Transverse colon (tissue), 4 donors: ENCODE measurements at regions not wholly inside any gene's neighbourhood (a gene's known extent, or its start where the extent isn't known, plus 50 kb on each side); places are given as distances from the start of the nearest gene placed in this dataset.
"Not testable (repeated sequence)": the region's sequence is repeated elsewhere in the genome, so short reads cannot be mapped to it uniquely, and the experiment has no call there.

ENCODE experiments used
- DNase-seq: peaks from one replicate; pipeline ENCODE4 v3.0.0-alpha.2; 2019
- H3K27ac ChIP-seq, 4 donors: fragments of 200-600 bp; sonication (generic); 2 replicates each; pipeline ENCODE4 v1.5.1; 2016 to 2018; ENCODE audit warnings: inconsistent platforms in 4 of 4
- H3K27me3 ChIP-seq: fragments of 200-600 bp; sonication (generic); 2 replicates; pipeline ENCODE4 v1.5.1; 2017; ENCODE audit warnings: inconsistent platforms
- H3K36me3 ChIP-seq, 4 donors: fragments of 200-600 bp; sonication (generic); 2 replicates each; pipeline ENCODE4 v1.5.1; 2017 to 2019; ENCODE audit warnings: inconsistent platforms in 4 of 4
- H3K4me1 ChIP-seq, 4 donors: fragments of 200-600 bp; sonication (generic); 2 replicates each; pipeline ENCODE4 v1.5.1; 2017 to 2020; ENCODE audit warnings: inconsistent platforms in 4 of 4
- H3K4me3 ChIP-seq, 4 donors: fragments of 200-600 bp; sonication (generic); 1 replicate in 1 of 4; 2 replicates in 3 of 4; pipeline versions ENCODE4 v1.5.1 to v1.6.1; 2017 to 2019; ENCODE audit warnings: inconsistent platforms in 4 of 4
- H3K9me3 ChIP-seq, 2 donors: fragments of 200-600 bp; sonication (generic); 2 replicates each; pipeline ENCODE4 v1.5.1; 2017 to 2019; ENCODE audit warnings: inconsistent platforms in 2 of 2
- EP300 ChIP-seq: sonication (generic); formaldehyde crosslinking; IDR thresholded peaks from one replicate; pipeline ENCODE4 v1.6.1; 2017; ENCODE audit warnings: antibody characterized with exemption, low read depth
- POLR2A ChIP-seq: fragments of 450-650 bp; IDR thresholded peaks from one replicate; pipeline ENCODE4 v1.6.1; 2016; ENCODE audit warnings: antibody characterized with exemption, mild to moderate bottlenecking, moderate library complexity
- POLR2AphosphoS5 ChIP-seq, 3 donors: sonication (generic); formaldehyde crosslinking; IDR thresholded peaks; one replicate each; pipeline ENCODE4 v1.6.1; 2016; ENCODE audit warnings: antibody characterized with exemption in 3 of 3
- WGBS, 2 donors: methylation state at CpG; one replicate each; pipeline ENCODE4 v1.1.5; 2018; ENCODE audit warnings: low coverage in 1 of 2; 5-methylcytosine and 5-hydroxymethylcytosine counted together
- in situ Hi-C, 4 donors: fragments of 200-750 bp; cut with MboI; loops; one replicate each; pipeline versions ENCODE4 v1.15.0 to v1.15.1; 2017; ENCODE audit warnings: low sequenced_read_pairs in 3 of 4, low pct_ligation_motif_present in 1 of 4, low pct_unique_long_range_greater_than_20kb in 1 of 4
- intact Hi-C: fragments of 100-400 bp; cut with DNase I; formaldehyde crosslinking; loops from one replicate; pipeline ENCODE4 v1.15.1; 2023; ENCODE audit warnings: low total_unique reads
- TF ChIP-seq, protein P1 (sequence below), 5 experiments: fragments of 200-600 bp in 3 of 5; fragments of 450-650 bp in 2 of 5; sonication (generic) in 3 of 5; IDR thresholded peaks; 1 replicate in 2 of 5; 2 replicates in 3 of 5; pipeline ENCODE4 v1.5.1; 2016 to 2017; ENCODE audit warnings: antibody characterized with exemption in 5 of 5, inconsistent platforms in 3 of 5, mild to moderate bottlenecking in 2 of 5, moderate library complexity in 1 of 5

DNA sequence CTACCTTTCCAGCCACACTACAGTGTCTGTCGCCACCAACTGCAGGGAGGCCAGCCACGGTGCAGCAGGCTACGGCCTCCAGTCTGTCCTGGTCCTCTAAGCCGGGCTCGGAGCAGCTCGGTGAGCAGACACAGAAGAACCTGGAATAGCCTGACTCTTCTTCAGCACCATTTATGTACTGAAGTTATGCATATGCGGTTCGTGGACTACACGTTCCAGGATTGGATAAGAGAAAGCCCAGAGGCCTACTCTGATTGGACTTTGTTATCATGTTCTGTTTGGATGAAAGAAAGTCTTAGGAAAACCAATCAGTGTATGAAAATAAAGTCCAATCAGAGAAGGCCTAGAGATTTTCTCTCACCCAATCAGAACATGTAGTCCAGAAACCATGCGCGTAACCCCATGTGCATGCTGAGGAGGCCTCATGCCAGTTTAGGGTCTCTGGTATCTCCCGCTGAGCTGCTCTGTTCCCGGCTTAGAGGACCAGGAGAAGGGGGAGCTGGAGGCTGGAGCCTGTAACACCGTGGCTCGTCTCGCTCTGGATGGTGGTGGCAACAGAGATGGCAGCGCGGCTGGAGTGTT is 4462.0 kb upstream of the OR11H1 start:
- H3K27me3 ChIP-seq, DNase-seq, in situ Hi-C loops, H3K27ac ChIP-seq, intact Hi-C loops, H3K36me3 ChIP-seq, H3K4me1 ChIP-seq, H3K4me3 ChIP-seq: not testable (repeated sequence)
- 74 to 76% methylated on average over 13 to 18 of the region's 18 CpGs for WGBS, 2 donors
- H3K9me3 ChIP-seq: peaks cover 17 to 32% of the 10 kb centered on the region in 2 donors

DNA sequence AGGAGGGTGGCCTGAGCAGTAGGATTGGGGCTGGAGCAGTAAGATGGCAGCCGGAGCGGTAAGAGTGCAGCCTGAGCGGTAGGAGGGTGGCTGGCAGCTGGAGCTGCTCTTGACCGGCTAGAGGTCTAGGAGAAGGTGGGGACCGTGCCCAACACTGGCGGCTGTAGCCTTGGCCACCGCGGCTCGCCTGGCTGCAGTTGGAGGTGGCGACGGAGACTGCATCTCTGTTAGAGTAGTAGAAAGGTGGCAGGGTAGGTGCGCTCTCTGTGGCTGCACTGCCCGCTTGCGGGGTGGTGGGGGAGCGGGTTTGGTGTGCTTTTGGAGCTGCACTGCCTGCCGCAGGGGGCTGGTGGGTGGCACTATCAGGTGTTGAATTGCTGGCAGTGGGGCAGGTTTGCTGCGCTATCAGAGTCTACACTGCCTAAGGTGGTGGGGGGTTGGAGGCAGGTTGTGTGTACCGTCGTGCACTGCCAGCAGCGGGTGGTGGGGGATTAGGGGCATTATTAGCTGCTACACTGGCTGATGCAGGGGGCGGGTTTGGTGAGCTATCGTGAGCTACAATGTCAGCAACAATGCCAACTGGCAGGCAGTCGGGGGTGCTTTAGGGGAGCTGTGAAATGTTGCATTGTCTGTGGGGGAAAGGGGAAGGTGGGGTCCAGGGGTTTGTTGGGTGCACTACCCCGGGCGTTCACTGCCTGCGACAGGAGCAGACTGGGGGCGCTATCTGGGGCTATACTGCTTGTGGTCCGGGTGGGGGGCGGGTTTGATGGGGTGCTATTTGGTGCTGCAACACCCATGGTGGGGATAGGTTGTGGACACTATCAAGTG is 4461.3 kb upstream of the OR11H1 start:
- no peaks in the 10 kb centered on the region for H3K4me1 ChIP-seq
- in situ Hi-C loops (no loop called here), intact Hi-C loops (no loop called here)
- no peak overlapping the region for H3K4me3 ChIP-seq
- H3K27ac ChIP-seq: no peak overlapping the region
- DNase-seq: no peak
- H3K36me3 ChIP-seq: no peaks in the 10 kb centered on the region
- 72 to 79% methylated on average over 24 to 29 of the region's 29 CpGs for WGBS, 2 donors
- H3K27me3 ChIP-seq: no peaks in the 10 kb centered on the region
- TF ChIP-seq, protein P1, sequence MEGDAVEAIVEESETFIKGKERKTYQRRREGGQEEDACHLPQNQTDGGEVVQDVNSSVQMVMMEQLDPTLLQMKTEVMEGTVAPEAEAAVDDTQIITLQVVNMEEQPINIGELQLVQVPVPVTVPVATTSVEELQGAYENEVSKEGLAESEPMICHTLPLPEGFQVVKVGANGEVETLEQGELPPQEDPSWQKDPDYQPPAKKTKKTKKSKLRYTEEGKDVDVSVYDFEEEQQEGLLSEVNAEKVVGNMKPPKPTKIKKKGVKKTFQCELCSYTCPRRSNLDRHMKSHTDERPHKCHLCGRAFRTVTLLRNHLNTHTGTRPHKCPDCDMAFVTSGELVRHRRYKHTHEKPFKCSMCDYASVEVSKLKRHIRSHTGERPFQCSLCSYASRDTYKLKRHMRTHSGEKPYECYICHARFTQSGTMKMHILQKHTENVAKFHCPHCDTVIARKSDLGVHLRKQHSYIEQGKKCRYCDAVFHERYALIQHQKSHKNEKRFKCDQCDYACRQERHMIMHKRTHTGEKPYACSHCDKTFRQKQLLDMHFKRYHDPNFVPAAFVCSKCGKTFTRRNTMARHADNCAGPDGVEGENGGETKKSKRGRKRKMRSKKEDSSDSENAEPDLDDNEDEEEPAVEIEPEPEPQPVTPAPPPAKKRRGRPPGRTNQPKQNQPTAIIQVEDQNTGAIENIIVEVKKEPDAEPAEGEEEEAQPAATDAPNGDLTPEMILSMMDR (IDR thresholded peaks at IDR 0.05): no peak
- TF ChIP-seq POLR2A (no peak), POLR2AphosphoS5 (IDR thresholded peaks at IDR 0.05) (no peak), EP300 (no peak)
- H3K9me3 ChIP-seq: peaks cover 14 to 30% of the 10 kb centered on the region in 2 donors

DNA sequence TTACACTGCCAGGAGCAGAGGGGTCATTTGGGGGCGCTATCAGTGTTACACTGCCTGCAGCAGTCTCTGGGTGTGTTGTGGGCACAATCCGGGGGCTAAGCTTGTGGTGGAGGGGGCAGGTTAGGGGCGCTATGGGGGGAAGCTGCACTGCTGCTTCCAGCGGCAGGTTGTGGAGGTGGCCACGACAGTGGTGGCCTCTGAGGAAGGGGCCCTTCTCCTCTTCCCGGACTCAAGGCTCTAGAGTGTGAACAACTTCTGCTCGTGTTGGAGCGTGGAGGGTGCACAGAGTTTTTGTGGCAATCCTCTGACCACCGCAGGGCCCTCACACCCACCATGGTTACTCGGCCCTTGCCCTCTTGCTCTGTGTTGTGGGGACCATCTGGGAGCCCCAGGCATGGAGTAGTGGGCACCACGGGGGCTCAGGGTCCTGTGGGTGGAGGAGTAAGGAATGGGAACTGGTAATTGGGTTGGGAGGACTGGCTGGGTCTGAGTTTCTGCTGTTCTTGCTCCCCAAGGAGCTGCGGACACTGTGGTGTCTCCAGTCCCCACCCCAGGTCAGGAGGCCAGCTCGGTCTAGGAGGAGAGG is 4460.6 kb upstream of the OR11H1 start:
- H3K4me1 ChIP-seq, DNase-seq, H3K27ac ChIP-seq, H3K36me3 ChIP-seq, in situ Hi-C loops, intact Hi-C loops, H3K27me3 ChIP-seq, H3K4me3 ChIP-seq: not testable (repeated sequence)
- 71 to 79% methylated on average over 9 to 13 of the region's 13 CpGs for WGBS, 2 donors
- H3K9me3 ChIP-seq: peaks cover 14 to 30% of the 10 kb centered on the region in 2 donors

DNA sequence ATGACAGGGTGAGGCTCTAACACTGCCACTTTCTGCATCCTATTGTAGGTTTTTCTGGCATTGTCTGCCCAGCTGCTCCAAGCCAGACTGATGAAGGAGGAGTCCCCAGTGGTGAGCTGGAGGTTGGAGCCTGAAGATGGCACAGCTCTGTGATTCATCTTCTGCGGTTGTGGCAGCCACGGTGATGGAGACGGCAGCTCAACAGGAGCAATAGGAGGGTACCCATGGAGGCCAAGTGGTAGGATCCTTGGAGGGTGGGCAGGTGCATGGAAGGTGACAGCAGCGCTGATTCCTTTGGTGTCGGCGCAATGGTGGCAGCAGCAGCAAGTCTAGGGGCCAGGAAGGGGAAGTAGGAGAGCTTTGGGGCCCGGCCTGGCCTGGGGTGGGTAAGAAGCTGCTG is 4460.1 kb upstream of the OR11H1 start:
- H3K36me3 ChIP-seq, H3K4me3 ChIP-seq, H3K27me3 ChIP-seq, intact Hi-C loops, H3K4me1 ChIP-seq, DNase-seq, H3K27ac ChIP-seq, in situ Hi-C loops: not testable (repeated sequence)
- WGBS, 2 donors: 58% methylated on average over 7 of the region's 7 CpGs
- H3K9me3 ChIP-seq: peaks cover 11 to 30% of the 10 kb centered on the region in 2 donors

DNA sequence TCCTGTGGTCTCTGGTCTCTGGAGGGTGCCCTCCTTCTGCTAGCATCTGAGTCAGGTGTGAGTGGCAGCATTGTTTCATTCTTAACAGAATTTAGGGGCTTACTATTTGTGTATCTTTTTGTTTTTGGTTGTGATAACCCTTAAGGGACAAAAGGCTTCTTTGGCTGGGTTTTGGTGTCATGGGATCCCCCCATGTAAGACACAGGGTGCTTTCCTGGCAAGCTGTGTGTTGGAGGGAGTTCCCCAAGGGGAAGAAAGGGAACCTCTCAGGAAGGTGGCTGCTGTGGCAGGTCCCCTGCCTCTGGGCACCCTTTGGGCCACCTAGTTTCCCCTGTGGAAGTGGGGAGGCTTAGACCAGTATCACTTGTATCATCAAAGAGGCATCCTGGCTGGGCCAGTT is 4459.6 kb upstream of the OR11H1 start:
- intact Hi-C loops, H3K27me3 ChIP-seq, H3K36me3 ChIP-seq, DNase-seq, H3K4me1 ChIP-seq, H3K27ac ChIP-seq, H3K4me3 ChIP-seq, in situ Hi-C loops: not testable (repeated sequence)
- H3K9me3 ChIP-seq: peaks cover 11 to 27% of the 10 kb centered on the region in 2 donors
